GM18505 (cell line): ENCODE measurements at regions not wholly inside any gene's neighbourhood (a gene's known extent, or its start where the extent isn't known, plus 50 kb on each side); places are given as distances from the start of the nearest gene placed in this dataset.

Experiments used
- ATAC-seq: cut with Tn5 transposase; IDR thresholded peaks from one replicate; pipeline ENCODE4 v1.9.1; 2021; ENCODE audit not compliant: unreplicated experiment
- POLR2A ChIP-seq: IDR thresholded peaks from 4 replicates; pipeline ENCODE4 v1.6.1; 2011; ENCODE audit warnings: borderline replicate concordance; ENCODE audit not compliant: insufficient read depth, insufficient read length; ENCODE audit errors: extremely low read depth

DNA sequence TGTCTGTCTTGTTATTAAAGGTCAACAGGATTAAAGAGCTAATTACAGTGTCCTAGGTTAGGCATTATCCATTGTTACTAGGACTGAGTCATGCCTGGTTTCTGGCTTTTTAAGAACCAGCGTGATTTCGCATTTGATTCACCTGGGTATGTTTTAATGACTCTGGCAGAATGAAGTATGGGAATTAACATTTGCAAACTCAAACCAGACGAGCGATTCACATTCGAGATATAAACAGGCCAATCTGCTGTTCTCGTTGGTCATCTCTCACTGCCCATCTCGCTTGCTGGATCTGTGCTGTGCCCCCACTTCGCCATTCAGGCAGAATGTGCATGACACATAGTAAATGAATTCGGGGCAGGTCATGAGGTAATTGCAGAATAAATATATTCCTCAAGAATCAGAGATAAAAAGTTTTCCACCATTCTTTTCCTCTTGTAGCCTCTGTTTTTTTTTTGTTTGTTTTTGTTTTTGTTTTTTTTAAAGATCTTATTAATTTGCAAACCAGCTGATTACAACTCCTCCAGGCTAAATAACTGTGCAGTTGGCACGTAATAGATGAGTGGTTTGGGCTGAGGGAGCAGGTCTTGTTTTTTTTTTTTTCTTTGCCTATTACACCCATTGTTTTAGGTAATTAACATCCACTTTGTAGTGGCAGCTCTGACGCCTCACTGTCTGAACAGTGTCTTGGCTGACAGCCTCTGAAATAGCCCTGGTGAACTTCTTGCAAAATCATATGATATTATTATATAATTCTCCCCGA lies 313.5 kb upstream of the MSX2 start:
- no peak for ATAC-seq
- TF ChIP-seq POLR2A, result no peak

DNA sequence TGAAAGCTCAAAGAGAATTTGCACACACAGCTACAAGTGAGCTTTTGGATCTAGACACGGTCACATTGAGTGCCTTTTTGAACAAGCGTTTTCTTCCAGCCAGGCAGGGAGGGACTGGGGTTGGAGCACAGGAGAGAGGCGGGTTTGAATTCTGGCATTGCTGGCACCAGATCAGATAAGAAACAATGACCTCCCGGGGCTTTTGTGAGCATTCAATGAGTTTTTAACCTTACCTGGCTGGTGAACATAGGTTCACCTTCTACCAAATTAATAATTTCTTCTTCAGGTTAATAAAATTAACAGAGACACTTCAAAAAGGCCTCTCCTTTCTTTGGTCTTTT lies 312.9 kb upstream of the MSX2 start:
- no peak for ATAC-seq
- no peak for TF ChIP-seq POLR2A

DNA sequence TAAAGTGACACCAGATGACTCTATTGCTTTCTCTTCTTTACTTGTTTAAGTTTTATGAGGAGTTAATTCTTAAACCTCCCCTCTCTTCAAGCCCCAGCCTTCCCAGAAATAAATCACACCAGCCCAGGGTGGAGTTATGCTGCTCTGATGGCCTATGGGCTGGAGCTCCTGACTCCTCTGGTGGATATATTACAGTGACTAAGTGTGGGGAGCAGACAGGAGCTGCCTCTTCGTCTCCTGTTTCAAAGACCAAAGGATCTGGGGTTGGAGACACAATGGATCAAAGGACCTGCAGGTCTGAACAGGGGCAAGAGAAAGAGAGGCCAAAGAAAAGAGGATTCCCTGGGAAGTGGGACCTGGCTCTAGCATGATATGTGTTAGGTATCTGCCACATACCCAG lies 312.0 kb upstream of the MSX2 start:
- TF ChIP-seq POLR2A, result no peak
- ATAC-seq, result no peak

DNA sequence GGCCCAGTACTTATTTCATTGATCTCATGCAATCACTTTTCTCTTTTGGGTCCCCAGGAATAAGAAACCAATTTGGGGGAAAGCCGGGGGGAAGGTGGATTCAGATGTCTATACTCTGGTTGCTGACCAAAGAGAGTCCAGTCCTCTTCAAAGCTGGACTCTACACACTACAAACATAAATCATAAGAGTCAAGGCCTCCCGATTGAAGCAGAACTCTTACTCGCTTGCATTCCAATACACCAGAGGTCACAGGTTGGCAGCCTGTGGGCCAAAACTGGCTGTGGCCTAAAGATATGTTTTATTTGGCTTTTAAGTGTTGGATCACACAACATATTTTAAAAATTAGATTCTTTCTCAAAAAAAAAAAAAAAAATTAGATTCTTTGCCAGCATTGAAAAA lies 311.4 kb upstream of the MSX2 start:
- TF ChIP-seq POLR2A, result no peak

DNA sequence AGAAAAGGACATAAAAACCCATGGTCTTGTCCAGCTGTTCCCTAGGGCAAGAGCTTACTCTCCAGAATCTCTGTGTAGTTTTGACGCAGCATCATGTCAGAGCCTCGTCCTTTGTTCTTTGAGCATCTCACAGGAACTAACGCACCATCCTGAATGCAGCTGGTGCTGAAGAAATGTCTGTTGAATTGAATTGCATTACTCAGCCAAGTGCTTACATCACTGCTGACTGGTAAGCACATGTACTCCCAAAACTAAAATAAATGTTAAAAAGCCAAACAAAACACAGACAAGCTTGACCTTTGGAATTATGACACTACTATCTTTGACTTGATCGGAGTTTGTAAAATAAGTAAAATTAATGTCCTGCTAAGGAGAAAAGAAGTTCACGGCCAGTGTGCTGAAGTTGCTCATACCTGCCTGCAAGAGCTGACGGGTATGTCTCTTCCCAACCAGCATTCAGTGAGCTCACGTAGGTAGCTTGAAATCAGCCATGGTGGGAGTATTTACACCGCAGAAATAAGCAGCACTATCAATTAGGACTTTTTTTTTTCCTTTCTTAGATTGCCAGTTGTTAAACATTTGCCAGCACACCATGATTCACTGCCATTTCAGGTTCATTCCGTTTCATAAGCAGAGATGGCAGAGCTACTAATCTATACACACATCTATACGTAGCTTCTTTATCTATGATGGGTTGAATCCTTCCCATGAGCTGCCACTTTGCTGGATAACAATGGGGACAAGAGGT lies 310.6 kb upstream of the MSX2 start:
- no peak for ATAC-seq
- no peak for TF ChIP-seq POLR2A

More for the DNA sequence above, 311.4 kb upstream of the MSX2 start:
- ATAC-seq, result no peak

DNA sequence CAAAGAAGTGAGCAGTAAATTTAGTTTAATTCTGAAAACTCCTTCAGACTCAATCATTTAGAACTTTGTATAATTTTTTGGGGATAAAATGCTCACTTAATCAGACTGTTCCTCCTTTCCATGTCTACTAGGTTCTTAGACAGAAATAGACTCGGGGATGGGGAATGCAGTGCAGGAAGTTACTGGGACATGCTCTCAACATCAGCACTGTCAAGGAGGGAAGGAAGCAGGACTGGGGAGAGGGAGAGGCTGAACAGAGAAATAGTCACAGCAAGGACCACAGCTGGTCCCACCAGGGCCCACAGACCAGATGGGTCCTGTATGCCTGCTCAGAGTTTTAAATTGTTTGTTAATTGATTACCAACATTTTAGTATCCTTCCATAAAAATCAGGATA lies 310.1 kb upstream of the MSX2 start:
- no peak for ATAC-seq
- TF ChIP-seq POLR2A, result no peak

DNA sequence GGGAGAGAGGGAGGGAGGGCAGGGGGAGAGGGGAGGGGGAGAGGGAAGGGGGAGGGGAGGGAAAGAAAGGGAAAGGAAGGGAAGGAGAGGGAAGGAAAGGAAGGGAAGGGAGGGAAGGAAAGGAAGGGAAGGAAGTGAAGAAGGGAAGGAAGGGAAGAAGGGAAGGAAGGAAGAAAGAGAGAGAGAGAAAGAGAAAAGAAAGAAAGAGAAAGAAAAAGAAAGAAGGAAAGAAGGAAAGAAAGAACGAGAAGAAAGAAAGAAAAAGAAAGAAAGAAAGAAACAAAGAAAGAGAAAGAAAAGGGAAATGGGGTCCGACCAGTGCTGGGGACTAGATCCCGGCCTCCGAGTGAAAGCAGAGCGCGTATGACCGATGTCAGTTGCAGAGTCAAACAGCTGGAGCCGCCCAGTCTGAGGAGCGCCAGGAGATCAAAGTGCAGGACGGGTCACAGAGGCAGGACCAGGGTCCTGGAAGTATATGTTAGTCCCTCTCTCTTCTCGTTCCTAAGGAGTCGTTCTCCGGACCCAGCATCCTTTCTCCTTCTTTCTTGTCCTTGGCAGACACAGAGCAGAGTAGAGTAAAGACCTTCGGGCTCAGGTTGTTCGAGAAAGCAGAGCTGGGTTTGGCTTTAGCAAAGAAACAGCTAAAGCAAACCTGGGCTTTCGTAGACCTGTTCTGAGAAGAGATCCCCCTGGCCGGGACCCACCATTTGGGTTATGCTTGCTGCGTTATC lies 305.4 kb upstream of the MSX2 start:
- no peak for TF ChIP-seq POLR2A
- no peak for ATAC-seq

DNA sequence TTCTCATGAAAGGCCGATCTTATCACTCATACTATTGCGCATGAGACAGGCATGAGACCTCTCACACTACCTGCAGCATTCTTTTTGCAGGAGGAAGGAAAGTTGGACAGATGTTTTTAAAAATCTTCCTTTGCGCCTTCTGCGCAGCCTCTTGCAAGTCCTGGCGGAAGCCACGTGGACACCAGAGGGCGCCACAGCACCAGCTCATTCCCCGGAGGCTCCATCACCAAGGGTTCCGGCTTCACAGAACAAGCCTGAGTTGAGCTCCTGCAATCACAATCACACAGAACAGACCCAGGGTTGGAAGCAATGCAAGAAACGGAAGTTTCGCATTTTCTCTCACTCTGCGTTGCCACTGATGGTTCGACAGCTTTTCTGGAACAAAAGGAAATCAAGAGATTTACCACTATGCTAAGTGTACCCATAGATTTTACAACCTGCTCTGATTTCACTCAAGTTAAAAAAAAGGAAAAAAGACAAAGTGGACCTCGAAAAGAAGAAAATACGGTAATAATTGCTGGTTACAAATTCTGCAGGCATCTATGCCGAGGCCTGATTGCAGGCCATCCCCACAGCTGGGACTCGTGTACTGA lies 304.7 kb upstream of the MSX2 start:
- TF ChIP-seq POLR2A, result no peak
- ATAC-seq, result peak; percentile 80

DNA sequence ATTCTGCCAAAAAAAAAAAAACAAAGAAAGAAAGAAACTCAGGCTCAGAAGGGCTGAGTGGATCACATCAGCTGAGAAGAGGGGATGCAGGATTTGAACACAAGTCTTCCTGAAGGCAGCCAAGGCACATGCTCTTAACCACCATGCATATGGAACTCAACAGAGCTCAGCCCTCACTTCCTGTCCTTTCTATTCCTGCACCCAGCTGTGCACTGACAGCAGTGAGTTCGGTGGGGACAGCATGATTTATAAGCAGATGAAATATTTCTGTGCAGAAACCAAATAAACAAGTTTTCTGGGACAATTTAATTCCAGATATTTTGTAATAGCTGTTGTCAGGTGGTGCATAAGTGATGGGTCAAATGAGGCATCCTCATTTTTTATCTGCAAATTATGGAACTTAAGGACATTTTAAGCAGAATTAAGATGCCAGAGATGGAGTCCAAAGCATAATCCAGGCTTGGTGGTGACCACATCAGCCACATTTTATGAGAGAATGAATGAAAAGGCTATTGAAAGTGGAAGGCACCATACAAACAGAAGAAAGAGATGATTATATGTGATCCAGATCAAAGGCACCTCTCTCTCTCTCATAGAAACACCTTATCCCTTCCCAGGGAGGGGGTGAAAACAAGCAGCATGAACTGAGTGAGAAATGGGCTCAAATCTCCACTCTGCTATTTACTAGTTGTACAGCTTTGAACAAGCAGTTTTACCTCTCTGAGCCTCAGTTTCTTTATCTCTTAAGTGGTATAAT lies 303.6 kb upstream of the MSX2 start:
- ATAC-seq, result no peak
- TF ChIP-seq POLR2A, result no peak

DNA sequence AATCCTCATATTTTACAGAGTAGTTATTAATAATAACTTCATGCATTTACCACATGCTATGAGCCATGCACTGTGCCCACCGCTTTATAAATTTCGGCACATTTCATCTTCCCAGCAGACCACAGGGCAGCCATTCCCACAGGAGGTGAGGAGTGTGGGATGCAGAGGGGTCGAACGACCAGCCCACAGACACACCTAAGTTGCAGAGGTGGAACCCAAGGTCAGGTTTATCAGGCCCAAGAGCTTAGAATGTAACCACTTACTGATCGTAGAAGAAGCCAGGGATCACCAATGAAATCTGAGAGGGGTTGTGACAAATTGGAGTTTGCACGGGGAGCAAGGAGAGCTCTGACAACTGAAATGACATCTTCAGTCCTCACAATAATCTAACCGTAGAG lies 303.0 kb upstream of the MSX2 start:
- ATAC-seq, result no peak
- TF ChIP-seq POLR2A, result no peak

DNA sequence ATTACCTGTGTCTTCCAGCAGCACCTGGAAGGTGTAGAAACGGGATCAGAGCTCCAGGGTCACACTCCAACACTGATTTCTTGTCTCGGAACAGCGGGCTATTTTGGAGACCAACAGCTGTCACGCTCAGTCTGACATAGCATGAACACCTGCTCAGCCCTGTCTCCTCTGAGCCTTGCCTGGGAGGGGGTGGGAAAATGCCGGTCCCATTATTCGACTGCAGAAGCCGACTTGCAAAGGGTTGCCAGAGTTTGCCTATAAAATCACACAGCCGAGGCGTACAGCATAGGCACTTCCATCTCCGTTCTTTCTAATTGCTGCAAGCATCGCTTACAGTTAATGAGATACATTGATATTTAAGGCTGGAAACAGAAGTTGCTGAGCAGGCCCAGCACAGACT lies 300.8 kb upstream of the MSX2 start:
- no peak for ATAC-seq
- TF ChIP-seq POLR2A, result no peak

DNA sequence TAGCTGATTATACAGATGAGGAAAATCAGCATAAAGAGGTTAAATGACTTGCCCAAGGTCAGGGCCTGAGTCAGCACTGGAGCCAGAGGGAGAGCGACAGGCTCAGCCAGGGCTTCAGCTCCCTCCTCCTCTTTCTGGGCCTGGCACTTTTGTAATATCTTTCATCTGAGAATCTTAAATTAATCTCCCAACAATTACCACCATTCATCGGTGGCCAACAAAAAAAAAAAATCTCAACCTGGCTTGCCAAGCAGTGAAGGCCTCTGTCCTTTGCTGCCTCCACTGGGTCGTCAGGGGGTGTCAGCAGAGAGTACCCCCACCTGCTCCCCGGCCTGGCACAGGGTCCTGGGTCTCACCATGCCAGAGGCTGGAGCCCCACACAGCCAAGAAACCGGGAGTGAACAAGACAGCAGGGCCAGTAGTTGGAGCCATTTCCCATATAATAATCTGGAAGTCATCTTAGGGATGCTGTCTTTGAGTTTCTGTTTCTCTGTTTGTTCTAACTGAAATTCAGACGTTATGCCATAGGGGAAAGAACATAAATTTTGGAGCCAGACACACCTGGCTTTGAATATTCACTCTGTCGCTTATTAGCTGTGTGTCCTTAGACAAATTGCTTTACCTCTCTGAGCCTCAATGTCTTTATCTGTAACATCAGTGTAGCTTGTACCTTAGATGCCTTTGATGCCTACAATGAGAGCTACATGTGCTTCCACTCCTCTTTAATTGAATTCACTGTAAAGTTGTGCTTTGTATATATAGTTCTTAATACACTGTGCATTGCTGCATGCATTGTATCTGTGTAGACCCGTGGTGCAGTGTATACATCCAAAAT lies 299.9 kb upstream of the MSX2 start:
- ATAC-seq, result no peak
- TF ChIP-seq POLR2A, result no peak
